HepG2 (cell line): ENCODE measurements at regions not wholly inside any gene's neighbourhood (a gene's known extent, or its start where the extent isn't known, plus 50 kb on each side); places are given as distances from the start of the nearest gene placed in this dataset.

Experiments used
- ATAC-seq: fragments of 200-7000 bp; cut with Tn5 transposase; 3 replicates; pipeline ENCODE4 v1.9.1; 2020; ENCODE audit warnings: mild to moderate bottlenecking, moderate library complexity
- BruUV-seq: library from RNA; stranded (reverse); fragments of 400-500 nt; replicated peaks from 2 replicates; lab custom pipeline; 2021; lab: Mats Ljungman, UMichigan
- CTCF ChIA-PET: fragments of 300-600 bp; formaldehyde crosslinking; extraction: SDS; loops from one replicate; lab custom pipeline; 2021; ENCODE audit warnings: low total read pairs, inconsistent platforms, low intra/inter-chr PET ratio; lab: Yijun Ruan, JAX
- POLR2A ChIA-PET: fragments of 350-600 bp; sonication (Branson Sonifier 250); formaldehyde crosslinking; loops from one replicate; lab custom pipeline; 2020; ENCODE audit warnings: antibody characterized with exemption, inconsistent platforms; lab: Yijun Ruan, JAX
- DNase-seq: peaks from one replicate; pipeline ENCODE4 v3.0.0-alpha.2; 2015; ENCODE audit warnings: low spot score
- FAIRE-seq: peaks from 3 replicates; lab custom pipeline; 2011; peaks lifted over from hg19 to GRCh38; lab: Jason Lieb, UNC
- H2AFZ ChIP-seq: one replicate; pipeline ENCODE4 v1.6.1; 2011; ENCODE audit warnings: low read length, inconsistent platforms
- H3K27ac ChIP-seq: fragments of 300-600 bp; 3 replicates; pipeline ENCODE4 v1.8.0; 2011; ENCODE audit warnings: mixed run types, mild to moderate bottlenecking, mixed read lengths, low read length, inconsistent platforms; ENCODE audit not compliant: insufficient read depth; ENCODE audit errors: extremely low read length
- H3K27me3 ChIP-seq, 2 experiments: fragments of 200-600 bp in 1 of 2; 2 replicates in 1 of 2; 3 replicates in 1 of 2; pipeline versions ENCODE4 v1.6.0 to v1.8.0; 2011; ENCODE audit warnings: low read length in 2 of 2, mild to moderate bottlenecking in 2 of 2, moderate library complexity in 2 of 2, inconsistent platforms in 1 of 2; ENCODE audit not compliant: insufficient read depth in 2 of 2, control insufficient read depth in 1 of 2
- H3K36me3 ChIP-seq, 2 experiments: fragments of 200-600 bp in 1 of 2; replicated peaks in 1 of 2; 2 replicates in 1 of 2; 3 replicates in 1 of 2; pipeline versions ENCODE4 v1.5.1 to v1.8.0; 2011; ENCODE audit warnings: low read length in 2 of 2, inconsistent platforms in 1 of 2; ENCODE audit not compliant: insufficient read depth in 2 of 2, control insufficient read depth in 1 of 2
- H3K4me1 ChIP-seq: 2 replicates; pipeline ENCODE4 v1.5.1; 2012; ENCODE audit warnings: low read length, inconsistent platforms; ENCODE audit not compliant: insufficient read depth
- H3K4me2 ChIP-seq: 2 replicates; pipeline ENCODE4 v1.6.0; 2011; ENCODE audit warnings: low read depth, low read length, inconsistent platforms
- H3K4me3 ChIP-seq, 3 experiments: fragments of 200-600 bp in 1 of 3; sonication (generic), shearing (Covaris generic) in 1 of 3; replicated peaks in 1 of 3; 2 replicates each; pipeline ENCODE4 v1.5.1; 2011 to 2016; ENCODE audit warnings: low read length in 3 of 3, inconsistent platforms in 2 of 3, low read depth in 2 of 3, mild to moderate bottlenecking in 2 of 3, control low read depth in 1 of 3, mixed read lengths in 1 of 3; ENCODE audit not compliant: insufficient read depth in 1 of 3
- H3K79me2 ChIP-seq: one replicate; pipeline ENCODE4 v1.6.1; 2011; ENCODE audit warnings: low read length, inconsistent platforms; ENCODE audit not compliant: insufficient read depth
- H3K9ac ChIP-seq: 2 replicates; pipeline ENCODE4 v1.6.0; 2011; ENCODE audit warnings: mild to moderate bottlenecking, low read depth, low read length, inconsistent platforms; ENCODE audit not compliant: insufficient read depth
- H3K9me3 ChIP-seq: 2 replicates; pipeline ENCODE4 v1.5.1; 2012; ENCODE audit warnings: mild to moderate bottlenecking, low read length
- H4K20me1 ChIP-seq: 2 replicates; pipeline ENCODE4 v1.6.0; 2011; ENCODE audit warnings: inconsistent platforms, mild to moderate bottlenecking, low read length, moderate library complexity; ENCODE audit not compliant: insufficient read depth
- NFE2L1 ChIP-seq: sonication (generic); formaldehyde crosslinking; IDR thresholded peaks from 2 replicates; pipeline ENCODE4 v1.4.0; 2020; ENCODE audit warnings: missing genetic modification reagents, mild to moderate bottlenecking, borderline replicate concordance
- TARDBP ChIP-seq: sonication (generic); formaldehyde crosslinking; IDR thresholded peaks from 2 replicates; pipeline ENCODE4 v1.8.0; 2022; ENCODE audit warnings: mild to moderate bottlenecking, missing genetic modification reagents
- ZNF207 ChIP-seq: fragments of 450-650 bp; IDR thresholded peaks from 2 replicates; pipeline ENCODE4 v1.6.1; 2016; ENCODE audit warnings: antibody characterized with exemption, borderline replicate concordance
- WGBS: methylation state at CpG from one replicate; pipeline ENCODE4 v1.1.6; 2017; ENCODE audit warnings: low lambda C conversion rate; 5-methylcytosine and 5-hydroxymethylcytosine counted together
- in situ Hi-C: cut with HindIII; loops from 2 replicates; pipeline ENCODE4 v1.10.0; 2017; ENCODE audit warnings: low pct_unique_long_range_greater_than_20kb; ENCODE audit not compliant: extremely low pct_ligation_motif_present
- intact Hi-C: fragments of 100-400 bp; cut with micrococcal nuclease; formaldehyde crosslinking; loops from one replicate; pipeline ENCODE4 v1.10.0; 2022; ENCODE audit not compliant: unreplicated experiment
- TF ChIP-seq, protein P1 (sequence below): sonication (generic); formaldehyde crosslinking; IDR thresholded peaks from 2 replicates; pipeline ENCODE4 v1.5.1; 2020; ENCODE audit warnings: missing genetic modification reagents, mild to moderate bottlenecking, borderline replicate concordance
- TF ChIP-seq, protein P2 (sequence below): IDR thresholded peaks from 2 replicates; pipeline ENCODE4 v1.6.1; 2012; ENCODE audit warnings: low read depth, low read length, improper control_type of control experiment

DNA sequence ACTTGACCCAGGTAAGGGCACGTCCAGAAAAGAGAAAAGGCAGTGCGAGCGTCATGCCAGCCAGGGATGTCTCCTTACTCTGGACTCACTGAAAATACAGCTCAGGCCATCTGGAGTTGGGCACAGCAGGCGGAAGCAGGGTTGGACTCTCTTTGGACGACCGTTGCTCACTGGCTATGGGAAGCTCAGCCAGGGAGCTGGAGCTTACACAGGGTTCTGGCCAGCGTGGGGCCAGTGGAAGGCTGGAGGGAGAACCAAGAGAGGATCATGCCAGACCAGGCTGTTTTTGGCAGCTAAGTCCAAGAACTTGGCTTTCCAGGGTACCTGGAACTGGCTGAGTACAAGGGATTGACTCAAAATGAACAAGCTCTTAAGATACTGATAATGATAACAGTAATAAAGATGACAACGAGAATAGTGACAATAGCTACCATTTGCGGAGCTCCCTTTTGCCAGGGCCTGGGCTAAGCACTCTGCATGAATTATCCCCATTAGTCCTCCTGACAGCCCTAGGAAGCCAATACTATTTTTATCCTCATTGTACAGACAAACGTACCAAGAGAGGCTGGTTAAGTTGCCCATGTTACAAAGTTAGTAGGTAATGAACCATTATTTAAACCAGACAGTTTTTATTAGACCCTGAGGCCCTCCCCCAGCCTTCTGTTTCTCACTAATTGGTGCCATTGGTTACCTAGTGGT lies 177.6 kb downstream of the PTPN20 start:
- no TSS peak for BruUV-seq
- WGBS = 14% methylated on average over 5 of the region's 10 CpGs
- CTCF ChIA-PET = no interaction called here
- POLR2A ChIA-PET = no interaction called here
- H3K4me2 ChIP-seq = no peak overlapping the region
- no peak overlapping the region for H3K9ac ChIP-seq
- intact Hi-C loops (no loop called here), in situ Hi-C loops (no loop called here)
- H3K4me3 ChIP-seq = no peak overlapping the region
- DNase-seq (no peak), ATAC-seq (no peak), FAIRE-seq (no peak)
- TF ChIP-seq TARDBP (CRISPR knock-in tag) = no peak
- TF ChIP-seq ZNF207 = no peak
- TF ChIP-seq, protein P1, sequence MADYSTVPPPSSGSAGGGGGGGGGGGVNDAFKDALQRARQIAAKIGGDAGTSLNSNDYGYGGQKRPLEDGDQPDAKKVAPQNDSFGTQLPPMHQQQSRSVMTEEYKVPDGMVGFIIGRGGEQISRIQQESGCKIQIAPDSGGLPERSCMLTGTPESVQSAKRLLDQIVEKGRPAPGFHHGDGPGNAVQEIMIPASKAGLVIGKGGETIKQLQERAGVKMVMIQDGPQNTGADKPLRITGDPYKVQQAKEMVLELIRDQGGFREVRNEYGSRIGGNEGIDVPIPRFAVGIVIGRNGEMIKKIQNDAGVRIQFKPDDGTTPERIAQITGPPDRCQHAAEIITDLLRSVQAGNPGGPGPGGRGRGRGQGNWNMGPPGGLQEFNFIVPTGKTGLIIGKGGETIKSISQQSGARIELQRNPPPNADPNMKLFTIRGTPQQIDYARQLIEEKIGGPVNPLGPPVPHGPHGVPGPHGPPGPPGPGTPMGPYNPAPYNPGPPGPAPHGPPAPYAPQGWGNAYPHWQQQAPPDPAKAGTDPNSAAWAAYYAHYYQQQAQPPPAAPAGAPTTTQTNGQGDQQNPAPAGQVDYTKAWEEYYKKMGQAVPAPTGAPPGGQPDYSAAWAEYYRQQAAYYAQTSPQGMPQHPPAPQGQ (CRISPR knock-in tag) = no peak
- no peak for TF ChIP-seq NFE2L1 (CRISPR knock-in tag)
- TF ChIP-seq, protein P2, sequence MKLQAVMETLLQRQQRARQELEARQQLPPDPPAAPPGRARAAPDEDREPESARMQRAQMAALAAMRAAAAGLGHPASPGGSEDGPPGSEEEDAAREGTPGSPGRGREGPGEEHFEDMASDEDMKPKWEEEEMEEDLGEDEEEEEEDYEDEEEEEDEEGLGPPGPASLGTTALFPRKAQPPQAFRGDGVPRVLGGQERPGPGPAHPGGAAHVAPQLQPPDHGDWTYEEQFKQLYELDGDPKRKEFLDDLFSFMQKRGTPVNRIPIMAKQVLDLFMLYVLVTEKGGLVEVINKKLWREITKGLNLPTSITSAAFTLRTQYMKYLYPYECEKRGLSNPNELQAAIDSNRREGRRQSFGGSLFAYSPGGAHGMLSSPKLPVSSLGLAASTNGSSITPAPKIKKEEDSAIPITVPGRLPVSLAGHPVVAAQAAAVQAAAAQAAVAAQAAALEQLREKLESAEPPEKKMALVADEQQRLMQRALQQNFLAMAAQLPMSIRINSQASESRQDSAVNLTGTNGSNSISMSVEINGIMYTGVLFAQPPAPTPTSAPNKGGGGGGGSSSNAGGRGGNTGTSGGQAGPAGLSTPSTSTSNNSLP = no peak
- H3K4me1 ChIP-seq = no peaks in the 10 kb centered on the region
- H3K79me2 ChIP-seq = no peaks in the 10 kb centered on the region
- H3K9me3 ChIP-seq = no peaks in the 10 kb centered on the region
- no peaks in the 10 kb centered on the region for H4K20me1 ChIP-seq
- no peak overlapping the region for H3K27ac ChIP-seq
- peaks cover 4 to 40% of the 10 kb centered on the region in 2 experiments; a peak in 4 of 5 replicates for H3K27me3 ChIP-seq
- no peaks in the 10 kb centered on the region for H3K36me3 ChIP-seq
- no peak overlapping the region for H2AFZ ChIP-seq
